HEK293 (cell line): ENCODE measurements at regions not wholly inside any gene's neighbourhood (a gene's known extent, or its start where the extent isn't known, plus 50 kb on each side); places are given as distances from the start of the nearest gene placed in this dataset.

Experiments
- TF ChIP-seq, protein P1 (sequence below): fragments of 450-650 bp; formaldehyde crosslinking; optimal IDR thresholded peaks from 2 replicates; pipeline ENCODE3; 2016; ENCODE audit warnings: missing biosample characterization, mild to moderate bottlenecking, missing genetic modification characterization
- TF ChIP-seq, protein P2 (sequence below): fragments of 450-650 bp; formaldehyde crosslinking; IDR thresholded peaks from 2 replicates; pipeline ENCODE4 v1.5.1; 2016; ENCODE audit warnings: missing biosample characterization, missing genetic modification characterization

DNA sequence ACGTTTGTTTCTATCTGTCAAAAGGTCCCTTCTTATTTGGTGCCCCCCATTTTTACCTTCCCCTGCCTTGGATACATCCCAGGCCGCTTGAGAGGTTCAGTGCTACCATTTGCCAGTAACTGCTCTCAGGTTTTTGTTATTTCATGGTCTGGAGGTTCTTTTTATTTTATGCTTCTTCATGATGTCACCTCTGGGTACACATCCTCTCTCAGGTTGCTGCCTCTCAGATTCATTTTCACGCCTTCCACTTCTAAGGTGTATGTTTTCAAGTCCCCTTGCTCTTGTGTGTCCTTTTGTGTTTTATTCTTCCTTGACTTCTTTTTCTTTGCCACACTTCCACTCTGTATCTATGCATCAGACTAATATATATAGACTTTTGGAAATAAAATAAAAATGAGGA, 640.1 kb upstream of the AADAT start:
- TF ChIP-seq, protein P1, sequence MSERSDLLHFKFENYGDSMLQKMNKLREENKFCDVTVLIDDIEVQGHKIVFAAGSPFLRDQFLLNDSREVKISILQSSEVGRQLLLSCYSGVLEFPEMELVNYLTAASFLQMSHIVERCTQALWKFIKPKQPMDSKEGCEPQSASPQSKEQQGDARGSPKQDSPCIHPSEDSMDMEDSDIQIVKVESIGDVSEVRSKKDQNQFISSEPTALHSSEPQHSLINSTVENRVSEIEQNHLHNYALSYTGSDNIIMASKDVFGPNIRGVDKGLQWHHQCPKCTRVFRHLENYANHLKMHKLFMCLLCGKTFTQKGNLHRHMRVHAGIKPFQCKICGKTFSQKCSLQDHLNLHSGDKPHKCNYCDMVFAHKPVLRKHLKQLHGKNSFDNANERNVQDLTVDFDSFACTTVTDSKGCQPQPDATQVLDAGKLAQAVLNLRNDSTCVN (tag by site-specific recombination): no peak
- TF ChIP-seq, protein P2, sequence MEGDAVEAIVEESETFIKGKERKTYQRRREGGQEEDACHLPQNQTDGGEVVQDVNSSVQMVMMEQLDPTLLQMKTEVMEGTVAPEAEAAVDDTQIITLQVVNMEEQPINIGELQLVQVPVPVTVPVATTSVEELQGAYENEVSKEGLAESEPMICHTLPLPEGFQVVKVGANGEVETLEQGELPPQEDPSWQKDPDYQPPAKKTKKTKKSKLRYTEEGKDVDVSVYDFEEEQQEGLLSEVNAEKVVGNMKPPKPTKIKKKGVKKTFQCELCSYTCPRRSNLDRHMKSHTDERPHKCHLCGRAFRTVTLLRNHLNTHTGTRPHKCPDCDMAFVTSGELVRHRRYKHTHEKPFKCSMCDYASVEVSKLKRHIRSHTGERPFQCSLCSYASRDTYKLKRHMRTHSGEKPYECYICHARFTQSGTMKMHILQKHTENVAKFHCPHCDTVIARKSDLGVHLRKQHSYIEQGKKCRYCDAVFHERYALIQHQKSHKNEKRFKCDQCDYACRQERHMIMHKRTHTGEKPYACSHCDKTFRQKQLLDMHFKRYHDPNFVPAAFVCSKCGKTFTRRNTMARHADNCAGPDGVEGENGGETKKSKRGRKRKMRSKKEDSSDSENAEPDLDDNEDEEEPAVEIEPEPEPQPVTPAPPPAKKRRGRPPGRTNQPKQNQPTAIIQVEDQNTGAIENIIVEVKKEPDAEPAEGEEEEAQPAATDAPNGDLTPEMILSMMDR (tag by site-specific recombination): no peak
